ENCODE measurements at regions not wholly inside any gene's neighbourhood (a gene's known extent, or its start where the extent isn't known, plus 50 kb on each side); places are given as distances from the start of the nearest gene placed in this dataset.
"Not testable (repeated sequence)": the region's sequence is repeated elsewhere in the genome, so short reads cannot be mapped to it uniquely, and the experiment has no call there.

GRCh38 chr4:79160962-79161361 is 164.9 kb downstream of the NAA11 start:
- Histone ChIP-seq H3K4me1 (ENCODE audit: control insufficient read depth in 5 of 5, insufficient read depth in 5 of 5, low read length in 5 of 5) (no peaks in the 10 kb centered on the region), H3K36me3 (ENCODE audit: control insufficient read depth in 4 of 4, insufficient read depth in 4 of 4, low read length in 4 of 4) (no peaks in the 10 kb centered on the region), H3K4me3 (no peak overlapping the region), H3K27me3 (ENCODE audit: control insufficient read depth in 3 of 3, insufficient read depth in 3 of 3, low read length in 2 of 3) (no peaks in the 10 kb centered on the region), H3K27ac (ENCODE audit: low read depth in 1 of 2, low read length in 1 of 2) (no peak overlapping the region), H3K9ac (ENCODE audit: insufficient read depth in 1 of 2, low read length in 2 of 2) (no peak overlapping the region), H3K9me3 (ENCODE audit: control insufficient read depth in 4 of 4, insufficient read depth in 3 of 4, low read length in 3 of 4) (no peaks in the 10 kb centered on the region)
- 91 to 95% methylated on average over 2 of the region's 2 CpGs for WGBS, 2 donors
- no peak for TF ChIP-seq CTCF (IDR thresholded peaks at IDR 0.05; ENCODE audit: control extremely low read depth, extremely low read depth)
- no peak for ATAC-seq (ENCODE audit: insufficient read depth, low FRiP score)
- no peak for DNase-seq

- not testable (repeated sequence) for H3K4me1 ChIP-seq (ENCODE audit: control insufficient read depth in 5 of 5, insufficient read depth in 5 of 5, low read length in 5 of 5); H3K9me3 ChIP-seq (ENCODE audit: control insufficient read depth in 4 of 4, insufficient read depth in 3 of 4, low read length in 3 of 4); H3K4me3 ChIP-seq; H3K9ac ChIP-seq (ENCODE audit: insufficient read depth in 1 of 2, low read length in 2 of 2); DNase-seq; H3K36me3 ChIP-seq (ENCODE audit: control insufficient read depth in 4 of 4, insufficient read depth in 4 of 4, low read length in 4 of 4); H3K27ac ChIP-seq (ENCODE audit: low read depth in 1 of 2, low read length in 1 of 2); ATAC-seq (ENCODE audit: insufficient read depth, low FRiP score); H3K27me3 ChIP-seq (ENCODE audit: control insufficient read depth in 3 of 3, insufficient read depth in 3 of 3, low read length in 2 of 3)
- WGBS, 2 donors, result 82 to 95% methylated on average over 2 of the region's 2 CpGs
Observed at GRCh38 chr4:79158705-79159104, 167.2 kb downstream of the NAA11 start.

- Histone ChIP-seq H3K36me3 (ENCODE audit: control insufficient read depth in 4 of 4, insufficient read depth in 4 of 4, low read length in 4 of 4) (no peaks in the 10 kb centered on the region), H3K9me3 (ENCODE audit: control insufficient read depth in 4 of 4, insufficient read depth in 3 of 4, low read length in 3 of 4) (no peaks in the 10 kb centered on the region), H3K9ac (ENCODE audit: insufficient read depth in 1 of 2, low read length in 2 of 2) (no peak overlapping the region), H3K27ac (ENCODE audit: low read depth in 1 of 2, low read length in 1 of 2) (no peak overlapping the region), H3K4me3 (no peak overlapping the region), H3K4me1 (ENCODE audit: control insufficient read depth in 5 of 5, insufficient read depth in 5 of 5, low read length in 5 of 5) (no peaks in the 10 kb centered on the region), H3K27me3 (ENCODE audit: control insufficient read depth in 3 of 3, insufficient read depth in 3 of 3, low read length in 2 of 3) (no peaks in the 10 kb centered on the region)
- 62 to 69% methylated on average over 3 of the region's 3 CpGs for WGBS, 2 donors
- no peak for ATAC-seq (ENCODE audit: insufficient read depth, low FRiP score)
- no peak for DNase-seq
- no peak for TF ChIP-seq CTCF (IDR thresholded peaks at IDR 0.05; ENCODE audit: control extremely low read depth, extremely low read depth)
Observed at GRCh38 chr4:79155336-79155735, 170.5 kb downstream of the NAA11 start.

- Histone ChIP-seq H3K27me3 (ENCODE audit: control insufficient read depth in 3 of 3, insufficient read depth in 3 of 3, low read length in 2 of 3) (no peaks in the 10 kb centered on the region), H3K27ac (ENCODE audit: low read depth in 1 of 2, low read length in 1 of 2) (no peak overlapping the region), H3K9me3 (ENCODE audit: control insufficient read depth in 4 of 4, insufficient read depth in 3 of 4, low read length in 3 of 4) (peaks cover 0 to 3% (median 0%) of the 10 kb centered on the region in 4 donors), H3K4me1 (ENCODE audit: control insufficient read depth in 5 of 5, insufficient read depth in 5 of 5, low read length in 5 of 5) (no peaks in the 10 kb centered on the region), H3K4me3 (no peak overlapping the region), H3K9ac (ENCODE audit: insufficient read depth in 1 of 2, low read length in 2 of 2) (no peak overlapping the region), H3K36me3 (ENCODE audit: control insufficient read depth in 4 of 4, insufficient read depth in 4 of 4, low read length in 4 of 4) (no peaks in the 10 kb centered on the region)
- ATAC-seq (ENCODE audit: insufficient read depth, low FRiP score) (no peak), DNase-seq (no peak)
- TF ChIP-seq CTCF (IDR thresholded peaks at IDR 0.05; ENCODE audit: control extremely low read depth, extremely low read depth), result no peak
Observed at GRCh38 chr4:79150820-79151416, 174.9 kb downstream of the NAA11 start.

All from lung (tissue), 11 donors.